ENCODE measurements at regions not wholly inside any gene's neighbourhood (a gene's known extent, or its start where the extent isn't known, plus 50 kb on each side); places are given as distances from the start of the nearest gene placed in this dataset.

GRCh38 chr22:49274754-49275380 is 552.8 kb downstream of the BRD1 start:
- H3K9me3 ChIP-seq: no peaks in the 10 kb centered on the region
- H3K36me3 ChIP-seq: no peaks in the 10 kb centered on the region
- intact Hi-C loops (cut with DNase I): no loop called here
- H3K27me3 ChIP-seq: peaks cover 0 to 34% (median 0%) of the 10 kb centered on the region in 4 donors
- no peak for DNase-seq
- H3K4me3 ChIP-seq: no peak overlapping the region
- 67 to 85% methylated on average over 3 to 9 of the region's 16 CpGs for WGBS, 2 donors
- TF ChIP-seq CTCF (IDR thresholded peaks at IDR 0.05): no peak
- TF ChIP-seq POLR2A (IDR thresholded peaks at IDR 0.05): no peak
- no peaks in the 10 kb centered on the region for H3K4me1 ChIP-seq
- H3K27ac ChIP-seq: no peak overlapping the region

- H3K4me3 ChIP-seq: no peak overlapping the region
- peaks cover 0 to 56% (median 0%) of the 10 kb centered on the region in 4 donors for H3K27me3 ChIP-seq
- intact Hi-C loops (cut with DNase I): no loop called here
- TF ChIP-seq CTCF (IDR thresholded peaks at IDR 0.05): no peak
- TF ChIP-seq POLR2A (IDR thresholded peaks at IDR 0.05): no peak
- no peaks in the 10 kb centered on the region for H3K4me1 ChIP-seq
- DNase-seq: no peak
- 63 to 78% methylated on average over 11 to 12 of the region's 17 CpGs for WGBS, 2 donors
- no peaks in the 10 kb centered on the region for H3K36me3 ChIP-seq
- no peaks in the 10 kb centered on the region for H3K9me3 ChIP-seq
- no peak overlapping the region for H3K27ac ChIP-seq
Observed at GRCh38 chr22:49272546-49273125, 555.0 kb downstream of the BRD1 start.

- Histone ChIP-seq H3K4me1 (no peaks in the 10 kb centered on the region), H3K36me3 (no peaks in the 10 kb centered on the region), H3K27me3 (peaks cover 0 to 64% (median 0%) of the 10 kb centered on the region in 4 donors), H3K27ac (no peak overlapping the region), H3K9me3 (no peaks in the 10 kb centered on the region), H3K4me3 (no peak overlapping the region)
- DNase-seq: no peak
- TF ChIP-seq CTCF (IDR thresholded peaks at IDR 0.05) (no peak), POLR2A (IDR thresholded peaks at IDR 0.05) (no peak)
- 38 to 83% methylated on average over 4 to 5 of the region's 5 CpGs for WGBS, 2 donors
- intact Hi-C loops (cut with DNase I): no loop called here
Observed at GRCh38 chr22:49271831-49272230, 555.8 kb downstream of the BRD1 start.

GRCh38 chr22:49271369-49271727 is 556.3 kb downstream of the BRD1 start:
- Histone ChIP-seq H3K36me3 (no peaks in the 10 kb centered on the region), H3K27ac (no peak overlapping the region), H3K4me3 (no peak overlapping the region), H3K4me1 (no peaks in the 10 kb centered on the region), H3K9me3 (no peaks in the 10 kb centered on the region), H3K27me3 (peaks cover 0 to 69% (median 0%) of the 10 kb centered on the region in 4 donors)
- TF ChIP-seq POLR2A (IDR thresholded peaks at IDR 0.05) (no peak), CTCF (IDR thresholded peaks at IDR 0.05) (no peak)
- intact Hi-C loops (cut with DNase I): no loop called here
- no peak for DNase-seq

GRCh38 chr22:49270595-49271368 is 556.9 kb downstream of the BRD1 start:
- Histone ChIP-seq H3K27ac (no peak overlapping the region), H3K27me3 (peaks cover 0 to 70% (median 0%) of the 10 kb centered on the region in 4 donors), H3K36me3 (no peaks in the 10 kb centered on the region), H3K9me3 (no peaks in the 10 kb centered on the region), H3K4me3 (no peak overlapping the region), H3K4me1 (no peaks in the 10 kb centered on the region)
- no peak for DNase-seq
- TF ChIP-seq POLR2A (IDR thresholded peaks at IDR 0.05) (no peak), CTCF (IDR thresholded peaks at IDR 0.05) (no peak)
- intact Hi-C loops (cut with DNase I): no loop called here
- 74 to 81% methylated on average over 7 to 8 of the region's 17 CpGs for whole genome bisulfite sequencing, 2 donors

All from esophagus squamous epithelium (tissue), 5 donors.